ENCODE measurements at regions not wholly inside any gene's neighbourhood (a gene's known extent, or its start where the extent isn't known, plus 50 kb on each side); places are given as distances from the start of the nearest gene placed in this dataset.
"Not testable (repeated sequence)": the region's sequence is repeated elsewhere in the genome, so short reads cannot be mapped to it uniquely, and the experiment has no call there.

GRCh38 chr5:153237671-153238332, 252.7 kb upstream of the GRIA1 start:
- Mint-ChIP-seq H3K9me3 (peaks cover 5% of the 10 kb centered on the region), H3K27me3 (no peaks in the 10 kb centered on the region), H3K4me3 (no peak overlapping the region), H3K27ac (no peak overlapping the region), H3K36me3 (ENCODE audit: low read depth) (no peaks in the 10 kb centered on the region), H3K4me1 (no peaks in the 10 kb centered on the region)
- no peak for DNase-seq
- intact Hi-C loops (cut with micrococcal nuclease), result no loop called here

- no peak for DNase-seq
- no peaks in the 10 kb centered on the region for H3K4me1 Mint-ChIP-seq
- no peaks in the 10 kb centered on the region for H3K36me3 Mint-ChIP-seq (ENCODE audit: low read depth)
- H3K27me3 Mint-ChIP-seq, result no peaks in the 10 kb centered on the region
- no peaks in the 10 kb centered on the region for H3K9me3 Mint-ChIP-seq
- H3K27ac Mint-ChIP-seq, result no peak overlapping the region
- H3K4me3 Mint-ChIP-seq, result no peak overlapping the region
- intact Hi-C loops (cut with micrococcal nuclease), result no loop called here
Observed at GRCh38 chr5:153257381-153257780, 233.1 kb upstream of the GRIA1 start.

- Mint-ChIP-seq H3K4me3 (no peak overlapping the region), H3K9me3 (no peaks in the 10 kb centered on the region), H3K4me1 (no peaks in the 10 kb centered on the region), H3K36me3 (ENCODE audit: low read depth) (no peaks in the 10 kb centered on the region), H3K27ac (no peak overlapping the region), H3K27me3 (no peaks in the 10 kb centered on the region)
- intact Hi-C loops (cut with micrococcal nuclease), result no loop called here
- DNase-seq, result no peak
Observed at GRCh38 chr5:153258469-153258868, 232.0 kb upstream of the GRIA1 start.

GRCh38 chr5:153267506-153267905, 223.0 kb upstream of the GRIA1 start:
- Mint-ChIP-seq H3K4me1 (no peaks in the 10 kb centered on the region), H3K9me3 (peaks cover 6% of the 10 kb centered on the region), H3K27me3 (no peaks in the 10 kb centered on the region), H3K4me3 (no peak overlapping the region), H3K36me3 (ENCODE audit: low read depth) (no peaks in the 10 kb centered on the region), H3K27ac (no peak overlapping the region)
- intact Hi-C loops (cut with micrococcal nuclease), result no loop called here
- DNase-seq, result no peak

- H3K9me3 Mint-ChIP-seq, result peaks cover 11% of the 10 kb centered on the region
- H3K27ac Mint-ChIP-seq, result no peak overlapping the region
- no peaks in the 10 kb centered on the region for H3K4me1 Mint-ChIP-seq
- DNase-seq, result no peak
- intact Hi-C loops (cut with micrococcal nuclease), result no loop called here
- no peak overlapping the region for H3K4me3 Mint-ChIP-seq
- H3K27me3 Mint-ChIP-seq, result no peaks in the 10 kb centered on the region
- H3K36me3 Mint-ChIP-seq (ENCODE audit: low read depth), result no peaks in the 10 kb centered on the region
Observed at GRCh38 chr5:153275695-153276094, 214.8 kb upstream of the GRIA1 start.

GRCh38 chr5:153276151-153276550, 214.3 kb upstream of the GRIA1 start:
- peaks cover 9% of the 10 kb centered on the region for H3K9me3 Mint-ChIP-seq
- DNase-seq, result peak; percentile 74
- H3K27me3 Mint-ChIP-seq, result no peaks in the 10 kb centered on the region
- H3K36me3 Mint-ChIP-seq (ENCODE audit: low read depth), result no peaks in the 10 kb centered on the region
- intact Hi-C loops (cut with micrococcal nuclease), result no loop called here
- no peaks in the 10 kb centered on the region for H3K4me1 Mint-ChIP-seq
- no peak overlapping the region for H3K4me3 Mint-ChIP-seq
- no peak overlapping the region for H3K27ac Mint-ChIP-seq

- DNase-seq; H3K4me3 Mint-ChIP-seq; H3K27me3 Mint-ChIP-seq; H3K36me3 Mint-ChIP-seq (ENCODE audit: low read depth); H3K4me1 Mint-ChIP-seq; intact Hi-C loops (cut with micrococcal nuclease); H3K27ac Mint-ChIP-seq; H3K9me3 Mint-ChIP-seq: not testable (repeated sequence)
Observed at GRCh38 chr5:153296251-153296844, 194.1 kb upstream of the GRIA1 start.

- H3K9me3 Mint-ChIP-seq, result no peaks in the 10 kb centered on the region
- no peaks in the 10 kb centered on the region for H3K36me3 Mint-ChIP-seq (ENCODE audit: low read depth)
- H3K4me3 Mint-ChIP-seq, result no peak overlapping the region
- H3K27me3 Mint-ChIP-seq, result no peaks in the 10 kb centered on the region
- no peak overlapping the region for H3K27ac Mint-ChIP-seq
- DNase-seq, result no peak
- H3K4me1 Mint-ChIP-seq, result no peaks in the 10 kb centered on the region
- intact Hi-C loops (cut with micrococcal nuclease), result no loop called here
Observed at GRCh38 chr5:153299891-153300290, 190.6 kb upstream of the GRIA1 start.

GRCh38 chr5:153308282-153308681, 182.2 kb upstream of the GRIA1 start:
- H3K4me3 Mint-ChIP-seq, result no peak overlapping the region
- intact Hi-C loops (cut with micrococcal nuclease), result no loop called here
- no peaks in the 10 kb centered on the region for H3K4me1 Mint-ChIP-seq
- no peak for DNase-seq
- no peaks in the 10 kb centered on the region for H3K27me3 Mint-ChIP-seq
- H3K36me3 Mint-ChIP-seq (ENCODE audit: low read depth), result no peaks in the 10 kb centered on the region
- no peak overlapping the region for H3K27ac Mint-ChIP-seq
- peaks cover 4% of the 10 kb centered on the region for H3K9me3 Mint-ChIP-seq

GRCh38 chr5:153318556-153318955, 171.9 kb upstream of the GRIA1 start:
- H3K27me3 Mint-ChIP-seq, result no peaks in the 10 kb centered on the region

GRCh38 chr5:153321478-153321877, 169.0 kb upstream of the GRIA1 start:
- no peaks in the 10 kb centered on the region for H3K9me3 Mint-ChIP-seq
- no peak overlapping the region for H3K4me3 Mint-ChIP-seq
- no peak overlapping the region for H3K27ac Mint-ChIP-seq
- H3K4me1 Mint-ChIP-seq, result no peaks in the 10 kb centered on the region
- no peaks in the 10 kb centered on the region for H3K27me3 Mint-ChIP-seq
- intact Hi-C loops (cut with micrococcal nuclease), result no loop called here
- H3K36me3 Mint-ChIP-seq (ENCODE audit: low read depth), result no peaks in the 10 kb centered on the region
- no peak for DNase-seq

More at GRCh38 chr5:153318556-153318955, 171.9 kb upstream of the GRIA1 start:
- no peaks in the 10 kb centered on the region for H3K4me1 Mint-ChIP-seq
- H3K27ac Mint-ChIP-seq, result no peak overlapping the region
- intact Hi-C loops (cut with micrococcal nuclease), result no loop called here
- H3K36me3 Mint-ChIP-seq (ENCODE audit: low read depth), result no peaks in the 10 kb centered on the region
- no peak for DNase-seq
- H3K9me3 Mint-ChIP-seq, result no peaks in the 10 kb centered on the region
- no peak overlapping the region for H3K4me3 Mint-ChIP-seq

- Mint-ChIP-seq H3K9me3 (no peaks in the 10 kb centered on the region), H3K4me3 (no peak overlapping the region), H3K36me3 (ENCODE audit: low read depth) (no peaks in the 10 kb centered on the region), H3K27me3 (peaks cover 4% of the 10 kb centered on the region), H3K27ac (no peak overlapping the region), H3K4me1 (no peaks in the 10 kb centered on the region)
- intact Hi-C loops (cut with micrococcal nuclease), result no loop called here
- DNase-seq, result no peak
Observed at GRCh38 chr5:153340139-153340538, 150.3 kb upstream of the GRIA1 start.

GRCh38 chr5:153340738-153341137, 149.7 kb upstream of the GRIA1 start:
- no peaks in the 10 kb centered on the region for H3K4me1 Mint-ChIP-seq
- no peaks in the 10 kb centered on the region for H3K36me3 Mint-ChIP-seq (ENCODE audit: low read depth)
- peaks cover 2% of the 10 kb centered on the region for H3K9me3 Mint-ChIP-seq
- no peak overlapping the region for H3K27ac Mint-ChIP-seq
- H3K4me3 Mint-ChIP-seq, result no peak overlapping the region
- intact Hi-C loops (cut with micrococcal nuclease), result no loop called here
- DNase-seq, result no peak
- peaks cover 4% of the 10 kb centered on the region for H3K27me3 Mint-ChIP-seq

GRCh38 chr5:153342487-153342886, 148.0 kb upstream of the GRIA1 start:
- H3K9me3 Mint-ChIP-seq, result peaks cover 11% of the 10 kb centered on the region
- no peaks in the 10 kb centered on the region for H3K4me1 Mint-ChIP-seq
- no peak overlapping the region for H3K27ac Mint-ChIP-seq

GRCh38 chr5:153347611-153348010, 142.9 kb upstream of the GRIA1 start:
- Mint-ChIP-seq H3K27me3 (peaks cover 20% of the 10 kb centered on the region), H3K9me3 (peaks cover 14% of the 10 kb centered on the region), H3K36me3 (ENCODE audit: low read depth) (no peaks in the 10 kb centered on the region), H3K4me1 (peaks cover 5% of the 10 kb centered on the region), H3K27ac (no peak overlapping the region), H3K4me3 (no peak overlapping the region)
- intact Hi-C loops (cut with micrococcal nuclease), result no loop called here
- DNase-seq, result no peak

More at GRCh38 chr5:153342487-153342886, 148.0 kb upstream of the GRIA1 start:
- DNase-seq, result no peak
- Mint-ChIP-seq H3K36me3 (ENCODE audit: low read depth) (no peaks in the 10 kb centered on the region), H3K27me3 (peaks cover 4% of the 10 kb centered on the region), H3K4me3 (no peak overlapping the region)
- intact Hi-C loops (cut with micrococcal nuclease), result no loop called here

Measured in activated CD4-positive, alpha-beta T cell treated with anti-CD3 and anti-CD28 coated beads, Interleukin-2, amount 10 ng/mL, durations not matched to agents 24 days and 14 days (primary cell).